Neural cell (in vitro differentiated cells): ENCODE measurements at regions not wholly inside any gene's neighbourhood (a gene's known extent, or its start where the extent isn't known, plus 50 kb on each side); places are given as distances from the start of the nearest gene placed in this dataset.
"Not testable (repeated sequence)": the region's sequence is repeated elsewhere in the genome, so short reads cannot be mapped to it uniquely, and the experiment has no call there.

Experiments used
- H2AFZ ChIP-seq: fragments of 200-600, 300-800 bp; sonication (generic), shearing (Covaris generic); 2 replicates; pipeline ENCODE4 v1.6.0; 2014; ENCODE audit warnings: low read depth, mild to moderate bottlenecking, antibody characterized with exemption, low read length, moderate library complexity
- H3F3A ChIP-seq: fragments of 200-600 bp; shearing (Covaris generic); 2 replicates; pipeline ENCODE4 v1.6.1; 2016; ENCODE audit warnings: mild to moderate bottlenecking, moderate library complexity, mixed read lengths, antibody characterized with exemption, low read length; ENCODE audit not compliant: insufficient read depth, poor library complexity, severe bottlenecking
- H3K27ac ChIP-seq: fragments of 200-600, 300-800 bp; sonication (generic), shearing (Covaris generic); 2 replicates; pipeline ENCODE4 v1.5.1; 2014; ENCODE audit warnings: mild to moderate bottlenecking, low read length, moderate library complexity
- H3K27me3 ChIP-seq: fragments of 300-800, 200-600 bp; sonication (generic), shearing (Covaris generic); 2 replicates; pipeline ENCODE4 v1.6.0; 2014; ENCODE audit warnings: mild to moderate bottlenecking, low read depth, low read length, moderate library complexity; ENCODE audit not compliant: insufficient read depth
- H3K36me3 ChIP-seq: fragments of 300-800, 200-600 bp; sonication (generic), shearing (Covaris generic); 2 replicates; pipeline ENCODE4 v1.5.1; 2014; ENCODE audit warnings: mild to moderate bottlenecking, antibody characterized with exemption, low read length, moderate library complexity; ENCODE audit not compliant: insufficient read depth
- H3K4me2 ChIP-seq: fragments of 300-800, 200-600 bp; sonication (generic), shearing (Covaris generic); 2 replicates; pipeline ENCODE4 v1.6.0; 2014; ENCODE audit warnings: mild to moderate bottlenecking, low read length
- H3K4me3 ChIP-seq: fragments of 300-800, 200-600 bp; sonication (generic), shearing (Covaris generic); 2 replicates; pipeline ENCODE4 v1.5.1; 2014; ENCODE audit warnings: mild to moderate bottlenecking, low read length, moderate library complexity
- H3K79me2 ChIP-seq: fragments of 200-600 bp; shearing (Covaris generic); replicated peaks from 2 replicates; pipeline ENCODE4 v1.6.0; 2014; ENCODE audit warnings: mild to moderate bottlenecking, low read length, moderate library complexity; ENCODE audit not compliant: insufficient read depth
- H3K9ac ChIP-seq: fragments of 300-800, 200-600 bp; sonication (generic), shearing (Covaris generic); 2 replicates; pipeline ENCODE4 v1.6.1; 2016; ENCODE audit warnings: mild to moderate bottlenecking, low read length, mixed read lengths
- H3K9me2 ChIP-seq: fragments of 200-600 bp; shearing (Covaris generic); 2 replicates; pipeline ENCODE4 v1.6.1; 2016; ENCODE audit warnings: mild to moderate bottlenecking, low read length, mixed read lengths; ENCODE audit not compliant: insufficient read depth
- H3K9me3 ChIP-seq: fragments of 200-600, 300-800 bp; sonication (generic), shearing (Covaris generic); 2 replicates; pipeline ENCODE4 v1.6.1; 2016; ENCODE audit warnings: mild to moderate bottlenecking, mixed run types, low read length, moderate library complexity, mixed read lengths
- H4K20me1 ChIP-seq: fragments of 200-600 bp; shearing (Covaris generic); 2 replicates; pipeline ENCODE4 v1.6.1; 2016; ENCODE audit warnings: mild to moderate bottlenecking, mixed run types; ENCODE audit not compliant: insufficient read depth
- EP300 ChIP-seq: fragments of 450-650 bp; conservative IDR thresholded peaks from 2 replicates; pipeline ENCODE4 v1.6.1; 2014; ENCODE audit warnings: antibody characterized with exemption, mild to moderate bottlenecking, moderate library complexity; ENCODE audit not compliant: poor library complexity, severe bottlenecking
- EZH2 ChIP-seq: fragments of 200-600, 300-800 bp; shearing (Covaris generic), sonication (generic); IDR thresholded peaks from 2 replicates; pipeline ENCODE4 v1.6.1; 2014; ENCODE audit warnings: antibody characterized with exemption, low read length, borderline replicate concordance, mild to moderate bottlenecking; ENCODE audit not compliant: insufficient read depth, poor library complexity, severe bottlenecking
- MXI1 ChIP-seq: fragments of 450-650 bp; conservative IDR thresholded peaks from 2 replicates; pipeline ENCODE4 v1.6.1; 2014; ENCODE audit warnings: antibody characterized with exemption, mild to moderate bottlenecking; ENCODE audit not compliant: poor library complexity, severe bottlenecking
- POLR2AphosphoS5 ChIP-seq: IDR thresholded peaks from 2 replicates; pipeline ENCODE4 v1.6.1; 2012
- RAD21 ChIP-seq: fragments of 450-650 bp; conservative IDR thresholded peaks from 2 replicates; pipeline ENCODE4 v1.6.1; 2014; ENCODE audit warnings: antibody characterized with exemption, mild to moderate bottlenecking, moderate library complexity
- SMC3 ChIP-seq: fragments of 450-650 bp; conservative IDR thresholded peaks from 2 replicates; pipeline ENCODE4 v1.6.1; 2014; ENCODE audit warnings: antibody characterized with exemption, mild to moderate bottlenecking, moderate library complexity; ENCODE audit not compliant: poor library complexity
- TAF1 ChIP-seq: IDR thresholded peaks from 2 replicates; pipeline ENCODE4 v1.6.1; 2012; ENCODE audit warnings: low read depth
- TF ChIP-seq, protein P1 (sequence below): fragments of 450-650 bp; IDR thresholded peaks from 2 replicates; pipeline ENCODE4 v1.5.1; 2014; ENCODE audit warnings: antibody characterized with exemption, mild to moderate bottlenecking, moderate library complexity; ENCODE audit not compliant: poor library complexity, severe bottlenecking
- TF ChIP-seq, protein P2 (sequence below): IDR thresholded peaks from 2 replicates; pipeline ENCODE4 v1.6.1; 2012; ENCODE audit warnings: borderline replicate concordance

DNA sequence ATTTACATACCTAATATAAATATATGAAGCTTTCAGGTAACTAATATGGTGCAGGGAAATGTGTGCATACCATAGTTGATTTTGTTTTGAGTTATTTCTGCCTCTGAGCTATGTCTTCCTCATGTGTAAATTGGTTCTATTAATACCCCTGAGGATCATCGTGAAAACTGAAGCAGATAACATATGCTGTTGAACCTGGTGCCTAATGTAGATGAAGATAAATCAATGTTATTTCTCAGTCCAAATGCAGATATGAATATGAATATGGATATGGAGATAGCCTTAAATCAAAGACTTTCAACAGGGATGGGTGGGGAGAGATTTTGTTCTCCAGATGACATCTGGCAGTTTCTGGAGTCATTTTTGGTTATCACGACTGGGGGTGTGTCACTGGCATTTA is 122.3 kb upstream of the ANKRD30A start:
- Histone ChIP-seq H3K79me2 (no peaks in the 10 kb centered on the region), H3K9me3 (no peaks in the 10 kb centered on the region), H3K27me3 (no peaks in the 10 kb centered on the region), H3K4me2 (no peak overlapping the region), H3K36me3 (no peaks in the 10 kb centered on the region), H2AFZ (no peak overlapping the region), H4K20me1 (no peaks in the 10 kb centered on the region), H3K4me3 (no peak overlapping the region), H3K9me2 (no peaks in the 10 kb centered on the region), H3K9ac (no peak overlapping the region), H3F3A (no peaks in the 10 kb centered on the region), H3K27ac (no peak overlapping the region)
- TF ChIP-seq TAF1 (no peak), SMC3 (no peak), MXI1 (no peak), EZH2 (no peak), RAD21 (no peak), POLR2AphosphoS5 (no peak), EP300 (no peak)
- TF ChIP-seq, protein P1, sequence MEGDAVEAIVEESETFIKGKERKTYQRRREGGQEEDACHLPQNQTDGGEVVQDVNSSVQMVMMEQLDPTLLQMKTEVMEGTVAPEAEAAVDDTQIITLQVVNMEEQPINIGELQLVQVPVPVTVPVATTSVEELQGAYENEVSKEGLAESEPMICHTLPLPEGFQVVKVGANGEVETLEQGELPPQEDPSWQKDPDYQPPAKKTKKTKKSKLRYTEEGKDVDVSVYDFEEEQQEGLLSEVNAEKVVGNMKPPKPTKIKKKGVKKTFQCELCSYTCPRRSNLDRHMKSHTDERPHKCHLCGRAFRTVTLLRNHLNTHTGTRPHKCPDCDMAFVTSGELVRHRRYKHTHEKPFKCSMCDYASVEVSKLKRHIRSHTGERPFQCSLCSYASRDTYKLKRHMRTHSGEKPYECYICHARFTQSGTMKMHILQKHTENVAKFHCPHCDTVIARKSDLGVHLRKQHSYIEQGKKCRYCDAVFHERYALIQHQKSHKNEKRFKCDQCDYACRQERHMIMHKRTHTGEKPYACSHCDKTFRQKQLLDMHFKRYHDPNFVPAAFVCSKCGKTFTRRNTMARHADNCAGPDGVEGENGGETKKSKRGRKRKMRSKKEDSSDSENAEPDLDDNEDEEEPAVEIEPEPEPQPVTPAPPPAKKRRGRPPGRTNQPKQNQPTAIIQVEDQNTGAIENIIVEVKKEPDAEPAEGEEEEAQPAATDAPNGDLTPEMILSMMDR, result no peak
- TF ChIP-seq, protein P2, sequence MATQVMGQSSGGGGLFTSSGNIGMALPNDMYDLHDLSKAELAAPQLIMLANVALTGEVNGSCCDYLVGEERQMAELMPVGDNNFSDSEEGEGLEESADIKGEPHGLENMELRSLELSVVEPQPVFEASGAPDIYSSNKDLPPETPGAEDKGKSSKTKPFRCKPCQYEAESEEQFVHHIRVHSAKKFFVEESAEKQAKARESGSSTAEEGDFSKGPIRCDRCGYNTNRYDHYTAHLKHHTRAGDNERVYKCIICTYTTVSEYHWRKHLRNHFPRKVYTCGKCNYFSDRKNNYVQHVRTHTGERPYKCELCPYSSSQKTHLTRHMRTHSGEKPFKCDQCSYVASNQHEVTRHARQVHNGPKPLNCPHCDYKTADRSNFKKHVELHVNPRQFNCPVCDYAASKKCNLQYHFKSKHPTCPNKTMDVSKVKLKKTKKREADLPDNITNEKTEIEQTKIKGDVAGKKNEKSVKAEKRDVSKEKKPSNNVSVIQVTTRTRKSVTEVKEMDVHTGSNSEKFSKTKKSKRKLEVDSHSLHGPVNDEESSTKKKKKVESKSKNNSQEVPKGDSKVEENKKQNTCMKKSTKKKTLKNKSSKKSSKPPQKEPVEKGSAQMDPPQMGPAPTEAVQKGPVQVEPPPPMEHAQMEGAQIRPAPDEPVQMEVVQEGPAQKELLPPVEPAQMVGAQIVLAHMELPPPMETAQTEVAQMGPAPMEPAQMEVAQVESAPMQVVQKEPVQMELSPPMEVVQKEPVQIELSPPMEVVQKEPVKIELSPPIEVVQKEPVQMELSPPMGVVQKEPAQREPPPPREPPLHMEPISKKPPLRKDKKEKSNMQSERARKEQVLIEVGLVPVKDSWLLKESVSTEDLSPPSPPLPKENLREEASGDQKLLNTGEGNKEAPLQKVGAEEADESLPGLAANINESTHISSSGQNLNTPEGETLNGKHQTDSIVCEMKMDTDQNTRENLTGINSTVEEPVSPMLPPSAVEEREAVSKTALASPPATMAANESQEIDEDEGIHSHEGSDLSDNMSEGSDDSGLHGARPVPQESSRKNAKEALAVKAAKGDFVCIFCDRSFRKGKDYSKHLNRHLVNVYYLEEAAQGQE, result no peak

DNA sequence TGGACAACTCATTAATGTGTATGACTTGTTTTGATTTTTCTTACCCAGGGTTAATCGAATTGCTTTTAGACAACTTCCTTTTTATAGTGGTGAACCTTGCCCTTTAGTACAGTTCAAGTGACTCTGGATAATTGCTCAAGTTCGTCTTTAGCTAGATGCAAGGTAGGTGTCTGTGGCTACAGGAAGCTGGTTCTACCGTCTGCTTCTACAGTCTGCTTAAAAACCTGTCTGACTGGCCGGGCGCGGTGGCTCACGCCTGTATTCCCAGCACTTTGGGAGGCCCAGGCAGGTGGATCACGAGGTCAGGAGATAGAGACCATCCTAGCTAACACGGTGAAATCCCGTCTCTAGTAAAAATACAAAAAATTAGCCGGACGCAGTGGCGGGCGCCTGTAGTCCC is 129.6 kb upstream of the ANKRD30A start:
- H3K27ac ChIP-seq, H3K36me3 ChIP-seq, H3K79me2 ChIP-seq, H3K9me2 ChIP-seq, H3K9ac ChIP-seq, H3F3A ChIP-seq, H4K20me1 ChIP-seq, H3K4me2 ChIP-seq, H3K27me3 ChIP-seq, H3K4me3 ChIP-seq, H3K9me3 ChIP-seq, H2AFZ ChIP-seq: not testable (repeated sequence)

DNA sequence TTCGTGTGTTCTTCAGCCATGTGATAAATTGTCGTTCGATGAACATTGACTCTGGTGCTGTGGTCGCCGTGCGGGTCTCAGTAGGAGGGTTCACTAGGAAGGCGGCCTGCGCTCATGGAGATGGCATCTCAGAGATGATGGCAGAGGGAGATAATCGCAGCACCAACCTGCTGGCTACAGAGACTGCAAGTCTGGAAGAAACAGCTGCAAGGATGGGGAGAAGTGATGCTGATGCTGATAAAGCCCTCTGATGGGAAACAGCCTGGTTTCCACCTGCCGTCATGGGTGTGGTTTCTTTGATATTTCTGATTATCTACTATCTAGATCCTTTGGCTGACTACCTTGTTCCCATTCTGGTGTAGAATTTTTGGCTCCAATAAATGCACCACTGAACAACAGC is 130.5 kb upstream of the ANKRD30A start:
- Histone ChIP-seq H2AFZ (no peak overlapping the region), H3K79me2 (no peaks in the 10 kb centered on the region), H3K9ac (no peak overlapping the region), H3K9me3 (no peaks in the 10 kb centered on the region), H3K4me2 (no peak overlapping the region), H3K36me3 (no peaks in the 10 kb centered on the region), H4K20me1 (no peaks in the 10 kb centered on the region), H3K27me3 (no peaks in the 10 kb centered on the region), H3K27ac (no peak overlapping the region), H3F3A (no peaks in the 10 kb centered on the region), H3K9me2 (no peaks in the 10 kb centered on the region), H3K4me3 (no peak overlapping the region)
- no peak for TF ChIP-seq EP300
- TF ChIP-seq, protein P2, result no peak
- no peak for TF ChIP-seq EZH2
- TF ChIP-seq TAF1, result no peak
- TF ChIP-seq SMC3, result no peak
- TF ChIP-seq, protein P1, result no peak
- no peak for TF ChIP-seq MXI1
- no peak for TF ChIP-seq RAD21
- TF ChIP-seq POLR2AphosphoS5, result no peak
